ENCODE measurements at regions not wholly inside any gene's neighbourhood (a gene's known extent, or its start where the extent isn't known, plus 50 kb on each side); places are given as distances from the start of the nearest gene placed in this dataset.
"Not testable (repeated sequence)": the region's sequence is repeated elsewhere in the genome, so short reads cannot be mapped to it uniquely, and the experiment has no call there.

GRCh38 chr1:38728585-38728908 is 131.0 kb downstream of the RRAGC start:
- intact Hi-C loops (cut with micrococcal nuclease; ENCODE audit: unreplicated experiment) = no loop called here
- no TSS peak for BruUV-seq (replicated peaks)
- no peak overlapping the region for H3K4me3 Mint-ChIP-seq (ENCODE audit: low read depth, unreplicated experiment)
- no peak for TF ChIP-seq CTCF (IDR thresholded peaks at IDR 0.05; ENCODE audit: unreplicated experiment)
- no peaks in the 10 kb centered on the region for H3K9me3 Mint-ChIP-seq (ENCODE audit: low read depth, unreplicated experiment)
- H3K4me1 Mint-ChIP-seq (ENCODE audit: low read depth, unreplicated experiment) = no peaks in the 10 kb centered on the region
- CTCF ChIA-PET = interaction anchor here (0.7 kb wide), 1 partner anchor 15 kb away, joined by 3 read pairs; no protein-coding TSS in a partner anchor
- H3K36me3 Mint-ChIP-seq (ENCODE audit: insufficient read depth, unreplicated experiment) = no peaks in the 10 kb centered on the region
- peaks cover 89% of the 10 kb centered on the region for H3K27me3 Mint-ChIP-seq (ENCODE audit: unreplicated experiment)
- H3K27ac Mint-ChIP-seq (ENCODE audit: unreplicated experiment) = no peak overlapping the region
- no peak for DNase-seq

DNA sequence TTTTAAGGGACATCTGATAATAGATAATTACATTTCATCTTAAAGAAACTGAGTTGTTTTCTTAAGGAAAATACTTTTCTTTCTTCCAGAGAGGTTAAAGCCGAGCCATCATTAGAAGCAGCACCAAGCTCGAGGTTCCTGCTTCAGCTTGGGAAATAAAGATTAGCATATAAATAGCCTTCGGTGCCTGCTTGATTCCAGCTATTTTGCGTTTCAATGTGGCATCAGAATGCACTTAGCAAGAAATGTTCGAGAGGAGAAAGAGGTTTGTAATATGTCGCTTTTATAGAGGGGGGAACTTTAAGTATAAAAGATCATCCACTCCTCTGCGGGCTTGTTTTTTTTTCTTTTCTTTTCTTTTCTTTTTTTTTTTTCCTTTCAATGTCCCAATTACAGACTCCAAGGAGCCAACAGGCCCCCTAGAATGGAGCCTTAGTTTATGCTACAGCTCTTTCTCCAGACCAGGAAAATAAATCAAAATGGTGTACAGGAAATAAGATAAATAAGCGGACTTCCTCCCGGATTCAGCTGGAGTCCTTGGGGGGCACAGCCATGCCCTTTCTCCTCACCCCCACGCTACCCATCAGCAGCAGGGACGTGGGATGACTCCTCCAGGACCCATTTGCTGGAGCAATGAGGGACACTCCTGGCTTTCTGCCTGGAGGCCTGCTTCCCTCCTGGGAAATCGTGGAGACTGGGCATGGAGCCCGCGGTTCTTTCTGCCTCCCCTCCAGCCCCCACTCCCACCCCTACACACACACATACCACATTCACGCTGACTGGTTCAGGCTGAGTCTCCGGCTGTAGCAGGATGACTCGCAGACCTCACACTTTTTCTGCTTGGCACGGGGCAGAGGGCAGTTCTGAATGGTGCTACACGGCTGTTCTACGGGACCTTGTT is 131.6 kb downstream of the RRAGC start:
- Mint-ChIP-seq H3K27me3 (ENCODE audit: unreplicated experiment) (peaks cover 89% of the 10 kb centered on the region), H3K9me3 (ENCODE audit: low read depth, unreplicated experiment) (no peaks in the 10 kb centered on the region), H3K4me3 (ENCODE audit: low read depth, unreplicated experiment) (no peak overlapping the region), H3K27ac (ENCODE audit: unreplicated experiment) (no peak overlapping the region), H3K4me1 (ENCODE audit: low read depth, unreplicated experiment) (no peaks in the 10 kb centered on the region), H3K36me3 (ENCODE audit: insufficient read depth, unreplicated experiment) (no peaks in the 10 kb centered on the region)
- no peak for TF ChIP-seq CTCF (IDR thresholded peaks at IDR 0.05; ENCODE audit: unreplicated experiment)
- intact Hi-C loops (cut with micrococcal nuclease; ENCODE audit: unreplicated experiment) = no loop called here
- DNase-seq = no peak
- BruUV-seq (replicated peaks) = no TSS peak
- CTCF ChIA-PET = interaction anchor here (0.7 kb wide), 1 partner anchor 15 kb away, joined by 3 read pairs; no protein-coding TSS in a partner anchor

- DNase-seq; H3K4me1 Mint-ChIP-seq (ENCODE audit: low read depth, unreplicated experiment); H3K4me3 Mint-ChIP-seq (ENCODE audit: low read depth, unreplicated experiment); H3K9me3 Mint-ChIP-seq (ENCODE audit: low read depth, unreplicated experiment); intact Hi-C loops (cut with micrococcal nuclease; ENCODE audit: unreplicated experiment); H3K36me3 Mint-ChIP-seq (ENCODE audit: insufficient read depth, unreplicated experiment); BruUV-seq (replicated peaks); H3K27ac Mint-ChIP-seq (ENCODE audit: unreplicated experiment); CTCF ChIA-PET: not testable (repeated sequence)
- H3K27me3 Mint-ChIP-seq (ENCODE audit: unreplicated experiment) = peaks cover 89% of the 10 kb centered on the region
Measured at GRCh38 chr1:38725321-38725961, 134.1 kb downstream of the RRAGC start.

- no peak for DNase-seq
- no peaks in the 10 kb centered on the region for H3K36me3 Mint-ChIP-seq (ENCODE audit: insufficient read depth, unreplicated experiment)
- H3K27ac Mint-ChIP-seq (ENCODE audit: unreplicated experiment) = no peak overlapping the region
- CTCF ChIA-PET = no interaction called here
- BruUV-seq (replicated peaks) = no TSS peak
- peaks cover 89% of the 10 kb centered on the region for H3K27me3 Mint-ChIP-seq (ENCODE audit: unreplicated experiment)
- intact Hi-C loops (cut with micrococcal nuclease; ENCODE audit: unreplicated experiment) = no loop called here
- TF ChIP-seq CTCF (IDR thresholded peaks at IDR 0.05; ENCODE audit: unreplicated experiment) = no peak
- H3K4me1 Mint-ChIP-seq (ENCODE audit: low read depth, unreplicated experiment) = no peaks in the 10 kb centered on the region
- no peak overlapping the region for H3K4me3 Mint-ChIP-seq (ENCODE audit: low read depth, unreplicated experiment)
- no peaks in the 10 kb centered on the region for H3K9me3 Mint-ChIP-seq (ENCODE audit: low read depth, unreplicated experiment)
Measured at GRCh38 chr1:38724160-38725131, 135.1 kb downstream of the RRAGC start.

Measured in Calu3 (cell line).